Upper lobe of left lung (tissue), 4 donors: ENCODE measurements at regions not wholly inside any gene's neighbourhood (a gene's known extent, or its start where the extent isn't known, plus 50 kb on each side); places are given as distances from the start of the nearest gene placed in this dataset.

Experiments
- CTCF ChIP-seq, 6 experiments: fragments of 450-650 bp in 4 of 6; fragments of 200-600 bp in 2 of 6; sonication (generic) in 2 of 6; IDR thresholded peaks; one replicate each; pipeline ENCODE4 v1.5.1; 2016 to 2019; ENCODE audit warnings: antibody characterized with exemption in 6 of 6
- EP300 ChIP-seq, 4 donors: sonication (generic); formaldehyde crosslinking; IDR thresholded peaks; one replicate each; pipeline ENCODE4 v1.5.1; 2017; ENCODE audit warnings: antibody characterized with exemption in 4 of 4, control low read depth in 2 of 4
- POLR2A ChIP-seq, 4 donors: fragments of 450-650 bp; IDR thresholded peaks; one replicate each; pipeline ENCODE4 v1.5.1; 2016 to 2017; ENCODE audit warnings: antibody characterized with exemption in 4 of 4, mild to moderate bottlenecking in 2 of 4
- POLR2AphosphoS5 ChIP-seq, 2 donors: sonication (generic); formaldehyde crosslinking; IDR thresholded peaks; one replicate each; pipeline ENCODE4 v1.5.1; 2017; ENCODE audit warnings: antibody characterized with exemption in 2 of 2

GRCh38 chr21:30936207-30936606 is 54.8 kb upstream of the KRTAP11-1 start:
- TF ChIP-seq CTCF (IDR thresholded peaks at IDR 0.05) (no peak), POLR2A (IDR thresholded peaks at IDR 0.05) (no peak), POLR2AphosphoS5 (IDR thresholded peaks at IDR 0.05) (no peak), EP300 (IDR thresholded peaks at IDR 0.05) (no peak)
